Astrocyte (in vitro differentiated cells and primary cell): ENCODE measurements at regions not wholly inside any gene's neighbourhood (a gene's known extent, or its start where the extent isn't known, plus 50 kb on each side); places are given as distances from the start of the nearest gene placed in this dataset.
A peak's percentile ranks its signal among the peaks of the same experiment; 100 is the strongest.

Experiments
- DNase-seq: peaks from one replicate; pipeline ENCODE4 v3.0.0-alpha.2; 2010; ENCODE audit warnings: low read depth
- FAIRE-seq: peaks from 2 replicates; lab custom pipeline; 2011; peaks lifted over from hg19 to GRCh38; lab: Jason Lieb, UNC
- H2AFZ ChIP-seq: 2 replicates; pipeline ENCODE4 v1.6.0; 2012; ENCODE audit warnings: low read depth, low read length, inconsistent platforms
- H3K27ac ChIP-seq: 2 replicates; pipeline ENCODE4 v1.5.1; 2011; ENCODE audit warnings: low read depth, low read length, inconsistent platforms
- H3K27me3 ChIP-seq: 2 replicates; pipeline ENCODE4 v1.6.0; 2011; ENCODE audit warnings: low read length, inconsistent platforms; ENCODE audit not compliant: insufficient read depth
- H3K36me3 ChIP-seq: 2 replicates; pipeline ENCODE4 v1.5.1; 2011; ENCODE audit warnings: low read length, inconsistent platforms; ENCODE audit not compliant: insufficient read depth
- H3K4me1 ChIP-seq: 2 replicates; pipeline ENCODE4 v1.5.1; 2011; ENCODE audit warnings: low read length, inconsistent platforms; ENCODE audit not compliant: insufficient read depth
- H3K4me2 ChIP-seq: 2 replicates; pipeline ENCODE4 v1.6.0; 2012; ENCODE audit warnings: low read length, inconsistent platforms
- H3K4me3 ChIP-seq: 2 replicates; pipeline ENCODE4 v1.5.1; 2011; ENCODE audit warnings: low read depth, mild to moderate bottlenecking, low read length, inconsistent platforms; ENCODE audit not compliant: insufficient read depth
- H3K79me2 ChIP-seq: 2 replicates; pipeline ENCODE4 v1.6.0; 2012; ENCODE audit warnings: mild to moderate bottlenecking, low read length, inconsistent platforms; ENCODE audit not compliant: insufficient read depth
- H3K9ac ChIP-seq: 2 replicates; pipeline ENCODE4 v1.6.0; 2012; ENCODE audit warnings: mild to moderate bottlenecking, low read length, inconsistent platforms
- H3K9me3 ChIP-seq: 2 replicates; pipeline ENCODE4 v1.5.1; 2012; ENCODE audit warnings: low read depth, mild to moderate bottlenecking, low read length, inconsistent platforms; ENCODE audit not compliant: insufficient read depth
- H4K20me1 ChIP-seq: 2 replicates; pipeline ENCODE4 v1.6.0; 2012; ENCODE audit warnings: low read length, inconsistent platforms; ENCODE audit not compliant: insufficient read depth
- H3K27ac Mint-ChIP-seq: one replicate; pipeline ENCODE4 v1.8.0; 2021; ENCODE audit warnings: mild to moderate bottlenecking, mixed read lengths; ENCODE audit not compliant: unreplicated experiment
- H3K27me3 Mint-ChIP-seq: one replicate; pipeline ENCODE4 v1.8.0; 2021; ENCODE audit warnings: low read depth, mixed read lengths; ENCODE audit not compliant: unreplicated experiment
- H3K36me3 Mint-ChIP-seq: one replicate; pipeline ENCODE4 v1.8.0; 2021; ENCODE audit warnings: low read depth, mixed read lengths; ENCODE audit not compliant: unreplicated experiment
- H3K4me1 Mint-ChIP-seq: one replicate; pipeline ENCODE4 v1.8.0; 2021; ENCODE audit warnings: low read depth, mixed read lengths; ENCODE audit not compliant: unreplicated experiment
- H3K4me3 Mint-ChIP-seq: one replicate; pipeline ENCODE4 v1.8.0; 2021; ENCODE audit warnings: mild to moderate bottlenecking, moderate library complexity, mixed read lengths; ENCODE audit not compliant: unreplicated experiment
- H3K9me3 Mint-ChIP-seq: one replicate; pipeline ENCODE4 v1.8.0; 2021; ENCODE audit warnings: mild to moderate bottlenecking, mixed read lengths; ENCODE audit not compliant: unreplicated experiment
- EZH2 ChIP-seq: IDR thresholded peaks from 2 replicates; pipeline ENCODE4 v1.6.1; 2012; ENCODE audit warnings: mild to moderate bottlenecking, low read length, inconsistent platforms; ENCODE audit not compliant: insufficient read depth
- TF ChIP-seq, protein P1 (sequence below): IDR thresholded peaks from 2 replicates; pipeline ENCODE4 v1.5.1; 2011; ENCODE audit warnings: low read depth, mild to moderate bottlenecking, inconsistent platforms, low read length, moderate library complexity; ENCODE audit not compliant: insufficient read depth

DNA sequence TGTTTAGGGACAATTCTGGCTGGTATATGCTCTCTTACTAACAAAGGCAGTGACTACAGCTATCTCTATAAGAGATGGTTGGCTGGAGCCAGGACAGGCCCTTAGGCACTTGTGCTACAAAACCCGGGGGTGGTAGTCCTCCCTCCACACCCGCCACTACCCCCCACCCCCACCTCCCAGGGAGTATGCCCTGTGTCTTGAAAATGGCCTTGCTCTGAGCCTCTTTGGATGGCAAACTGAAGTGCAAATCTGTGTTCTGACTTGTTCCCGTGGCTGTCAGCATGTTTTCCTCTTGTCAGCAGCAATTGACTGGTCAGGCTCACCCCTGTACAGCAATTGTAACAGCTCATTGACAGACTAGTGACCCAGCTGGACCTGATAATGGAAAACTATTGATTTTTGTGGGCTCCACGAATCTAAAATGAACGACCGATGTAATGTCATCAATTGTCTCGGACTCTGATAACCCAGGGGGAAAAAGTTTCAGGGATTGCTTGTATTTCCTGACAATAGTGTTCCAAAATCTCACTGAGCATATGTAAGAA lies 139.4 kb upstream of the BARHL2 start:
- H3K4me1 Mint-ChIP-seq = no peaks in the 10 kb centered on the region
- H3K4me3 Mint-ChIP-seq = no peak overlapping the region
- Histone ChIP-seq H3K9ac (no peak overlapping the region), H3K27me3 (no peaks in the 10 kb centered on the region), H3K27ac (no peak overlapping the region), H3K4me2 (no peak overlapping the region), H2AFZ (no peak overlapping the region), H4K20me1 (no peaks in the 10 kb centered on the region), H3K4me3 (no peak overlapping the region), H3K79me2 (no peaks in the 10 kb centered on the region), H3K36me3 (no peaks in the 10 kb centered on the region), H3K9me3 (no peaks in the 10 kb centered on the region), H3K4me1 (no peaks in the 10 kb centered on the region)
- H3K36me3 Mint-ChIP-seq = no peaks in the 10 kb centered on the region
- FAIRE-seq (no peak), DNase-seq (no peak)
- H3K9me3 Mint-ChIP-seq = peaks cover 5% of the 10 kb centered on the region
- H3K27me3 Mint-ChIP-seq = peaks cover 15% of the 10 kb centered on the region
- H3K27ac Mint-ChIP-seq = no peak overlapping the region
- no peak for TF ChIP-seq EZH2
- TF ChIP-seq, protein P1, sequence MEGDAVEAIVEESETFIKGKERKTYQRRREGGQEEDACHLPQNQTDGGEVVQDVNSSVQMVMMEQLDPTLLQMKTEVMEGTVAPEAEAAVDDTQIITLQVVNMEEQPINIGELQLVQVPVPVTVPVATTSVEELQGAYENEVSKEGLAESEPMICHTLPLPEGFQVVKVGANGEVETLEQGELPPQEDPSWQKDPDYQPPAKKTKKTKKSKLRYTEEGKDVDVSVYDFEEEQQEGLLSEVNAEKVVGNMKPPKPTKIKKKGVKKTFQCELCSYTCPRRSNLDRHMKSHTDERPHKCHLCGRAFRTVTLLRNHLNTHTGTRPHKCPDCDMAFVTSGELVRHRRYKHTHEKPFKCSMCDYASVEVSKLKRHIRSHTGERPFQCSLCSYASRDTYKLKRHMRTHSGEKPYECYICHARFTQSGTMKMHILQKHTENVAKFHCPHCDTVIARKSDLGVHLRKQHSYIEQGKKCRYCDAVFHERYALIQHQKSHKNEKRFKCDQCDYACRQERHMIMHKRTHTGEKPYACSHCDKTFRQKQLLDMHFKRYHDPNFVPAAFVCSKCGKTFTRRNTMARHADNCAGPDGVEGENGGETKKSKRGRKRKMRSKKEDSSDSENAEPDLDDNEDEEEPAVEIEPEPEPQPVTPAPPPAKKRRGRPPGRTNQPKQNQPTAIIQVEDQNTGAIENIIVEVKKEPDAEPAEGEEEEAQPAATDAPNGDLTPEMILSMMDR = no peak

DNA sequence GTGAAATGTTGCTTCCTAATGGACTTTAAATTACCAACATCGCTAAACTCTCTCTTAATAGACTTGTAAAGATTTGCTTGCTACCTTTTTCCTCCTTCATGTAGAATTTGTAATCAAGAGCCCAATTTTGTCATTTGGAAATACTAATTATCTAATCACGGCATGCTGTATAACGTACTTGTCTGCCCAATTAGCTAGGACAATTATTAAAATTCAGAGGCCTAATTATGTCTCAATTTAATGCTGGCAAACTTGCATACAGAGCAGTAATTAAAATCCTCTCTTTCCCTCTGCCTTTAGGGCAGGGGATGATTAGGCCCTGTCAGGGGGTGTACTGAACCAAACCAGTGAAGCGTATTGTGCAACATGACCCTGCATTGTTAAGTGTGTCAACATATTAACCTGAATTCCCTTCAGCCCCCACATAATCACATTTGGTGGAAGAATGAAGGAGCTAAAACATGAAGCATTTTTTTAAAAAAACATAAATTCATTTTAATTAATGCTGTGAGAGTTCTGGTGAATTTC lies 137.4 kb upstream of the BARHL2 start:
- no peak overlapping the region for H3K4me3 ChIP-seq
- FAIRE-seq = no peak
- no peak overlapping the region for H3K27ac ChIP-seq
- H3K27ac Mint-ChIP-seq = no peak overlapping the region
- no peak overlapping the region for H2AFZ ChIP-seq
- peaks cover 4% of the 10 kb centered on the region for H3K27me3 ChIP-seq
- no peaks in the 10 kb centered on the region for H3K36me3 Mint-ChIP-seq
- no peaks in the 10 kb centered on the region for H3K79me2 ChIP-seq
- H3K9me3 ChIP-seq = no peaks in the 10 kb centered on the region
- H3K4me3 Mint-ChIP-seq = no peak overlapping the region
- TF ChIP-seq, protein P1 = no peak
- no peak for TF ChIP-seq EZH2
- H3K4me2 ChIP-seq = no peak overlapping the region
- no peaks in the 10 kb centered on the region for H3K36me3 ChIP-seq
- H3K9ac ChIP-seq = no peak overlapping the region
- H3K27me3 Mint-ChIP-seq = peaks cover 19% of the 10 kb centered on the region
- no peaks in the 10 kb centered on the region for H3K4me1 Mint-ChIP-seq
- H3K4me1 ChIP-seq = peaks cover 10% of the 10 kb centered on the region
- no peaks in the 10 kb centered on the region for H3K9me3 Mint-ChIP-seq
- H4K20me1 ChIP-seq = no peaks in the 10 kb centered on the region
- DNase-seq = no peak

DNA sequence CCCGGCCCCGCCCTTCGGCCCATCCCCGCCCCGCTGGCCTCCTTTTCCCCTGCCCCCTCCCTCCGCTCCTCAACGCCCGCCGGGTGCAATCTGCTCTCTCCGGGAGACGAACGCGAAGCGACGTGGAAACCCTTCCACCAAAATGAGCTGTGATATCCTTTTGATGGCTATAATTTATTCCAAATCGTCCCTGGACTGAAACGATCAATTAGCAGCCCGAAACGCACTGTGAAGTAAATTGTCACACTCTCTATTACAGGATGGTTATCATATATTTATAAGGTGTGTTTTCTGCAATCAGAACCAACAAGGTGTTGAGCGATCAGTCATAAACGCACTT lies 134.6 kb upstream of the BARHL2 start:
- peaks cover 8% of the 10 kb centered on the region for H3K27me3 ChIP-seq
- H3K27ac ChIP-seq = no peak overlapping the region
- H3K36me3 Mint-ChIP-seq = no peaks in the 10 kb centered on the region
- H2AFZ ChIP-seq = peak overlapping the region; percentile 70
- peaks cover 10% of the 10 kb centered on the region for H3K4me1 ChIP-seq
- H3K27me3 Mint-ChIP-seq = peaks cover 35% of the 10 kb centered on the region
- peak overlapping the region; percentile 47 for H3K9ac ChIP-seq
- H3K27ac Mint-ChIP-seq = no peak overlapping the region
- peak overlapping the region; percentile 54 for H3K4me3 ChIP-seq
- no peaks in the 10 kb centered on the region for H3K9me3 ChIP-seq
- H3K36me3 ChIP-seq = no peaks in the 10 kb centered on the region
- no peaks in the 10 kb centered on the region for H4K20me1 ChIP-seq
- DNase-seq (no peak), FAIRE-seq (no peak)
- no peaks in the 10 kb centered on the region for H3K79me2 ChIP-seq
- H3K4me2 ChIP-seq = peak overlapping the region; percentile 100
- peak overlapping the region; percentile 87 for H3K4me3 Mint-ChIP-seq
- H3K9me3 Mint-ChIP-seq = no peaks in the 10 kb centered on the region
- no peaks in the 10 kb centered on the region for H3K4me1 Mint-ChIP-seq
- TF ChIP-seq, protein P1 = no peak
- TF ChIP-seq EZH2 = no peak
